ENCODE measurements at regions not wholly inside any gene's neighbourhood (a gene's known extent, or its start where the extent isn't known, plus 50 kb on each side); places are given as distances from the start of the nearest gene placed in this dataset.

DNA sequence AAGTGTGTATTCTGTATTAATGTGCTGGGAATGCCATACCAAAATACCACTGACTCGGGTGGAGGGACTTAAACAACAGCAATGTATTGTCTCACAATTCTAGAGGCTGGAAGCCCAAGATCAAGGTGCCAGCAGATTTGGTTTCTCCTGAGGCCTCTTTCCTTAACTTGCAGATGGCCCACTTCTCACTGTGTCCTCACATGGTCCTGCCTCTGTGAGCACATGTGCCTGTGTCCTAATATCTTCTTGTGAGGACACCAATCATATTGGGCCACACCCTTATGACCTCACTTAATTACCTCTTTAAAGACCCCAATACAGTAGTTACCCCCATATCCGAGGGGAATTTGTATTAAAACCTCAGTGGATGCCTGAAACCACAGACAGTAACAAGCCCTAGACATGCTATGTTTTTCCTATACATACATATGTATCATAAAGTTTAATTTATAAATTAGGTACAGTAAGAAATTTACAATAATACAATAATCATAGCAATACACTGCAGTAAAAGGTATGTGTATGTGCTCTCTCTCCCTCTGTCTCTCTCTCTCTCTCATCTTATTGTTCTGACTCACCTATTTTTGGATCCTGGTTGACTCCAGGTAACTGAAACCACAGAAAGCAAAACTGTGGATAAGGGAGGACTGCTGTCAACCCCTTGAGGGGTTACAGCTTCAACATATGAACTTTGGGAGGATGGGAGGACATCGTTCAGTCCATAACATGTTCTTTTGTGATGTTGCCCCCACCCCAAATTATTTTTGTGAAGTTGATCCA lies 174.3 kb downstream of the IRS2 start:
- DNase-seq = no peak
- no peaks in the 10 kb centered on the region for H3K27me3 ChIP-seq
- no peaks in the 10 kb centered on the region for H3K36me3 ChIP-seq (ENCODE audit: low read depth, missing control alignments)
- WGBS, 2 donors = 60 to 93% methylated on average over 3 of the region's 3 CpGs
- no peak overlapping the region for H3K27ac ChIP-seq
- no peaks in the 10 kb centered on the region for H3K9me3 ChIP-seq
- intact Hi-C loops (cut with DNase I; ENCODE audit: low total_unique reads) = no loop called here
- no peak overlapping the region for H3K4me3 ChIP-seq
- TF ChIP-seq, protein P1, sequence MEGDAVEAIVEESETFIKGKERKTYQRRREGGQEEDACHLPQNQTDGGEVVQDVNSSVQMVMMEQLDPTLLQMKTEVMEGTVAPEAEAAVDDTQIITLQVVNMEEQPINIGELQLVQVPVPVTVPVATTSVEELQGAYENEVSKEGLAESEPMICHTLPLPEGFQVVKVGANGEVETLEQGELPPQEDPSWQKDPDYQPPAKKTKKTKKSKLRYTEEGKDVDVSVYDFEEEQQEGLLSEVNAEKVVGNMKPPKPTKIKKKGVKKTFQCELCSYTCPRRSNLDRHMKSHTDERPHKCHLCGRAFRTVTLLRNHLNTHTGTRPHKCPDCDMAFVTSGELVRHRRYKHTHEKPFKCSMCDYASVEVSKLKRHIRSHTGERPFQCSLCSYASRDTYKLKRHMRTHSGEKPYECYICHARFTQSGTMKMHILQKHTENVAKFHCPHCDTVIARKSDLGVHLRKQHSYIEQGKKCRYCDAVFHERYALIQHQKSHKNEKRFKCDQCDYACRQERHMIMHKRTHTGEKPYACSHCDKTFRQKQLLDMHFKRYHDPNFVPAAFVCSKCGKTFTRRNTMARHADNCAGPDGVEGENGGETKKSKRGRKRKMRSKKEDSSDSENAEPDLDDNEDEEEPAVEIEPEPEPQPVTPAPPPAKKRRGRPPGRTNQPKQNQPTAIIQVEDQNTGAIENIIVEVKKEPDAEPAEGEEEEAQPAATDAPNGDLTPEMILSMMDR (IDR thresholded peaks at IDR 0.05) = no peak
- no peak for TF ChIP-seq POLR2A (IDR thresholded peaks at IDR 0.05)
- no peaks in the 10 kb centered on the region for H3K4me1 ChIP-seq

GRCh38 chr13:109610517-109610916 lies 175.9 kb downstream of the IRS2 start:
- TF ChIP-seq, protein P1 (IDR thresholded peaks at IDR 0.05) = peak in 1 of 3 experiments; percentile 20
- no peak for TF ChIP-seq POLR2A (IDR thresholded peaks at IDR 0.05)
- H3K27me3 ChIP-seq = no peaks in the 10 kb centered on the region
- peak; percentile 46 for DNase-seq
- H3K9me3 ChIP-seq = no peaks in the 10 kb centered on the region
- WGBS, 2 donors = 82% methylated on average over 1 to 4 of the region's 4 CpGs
- H3K4me1 ChIP-seq = no peaks in the 10 kb centered on the region
- H3K27ac ChIP-seq = no peak overlapping the region
- no peak overlapping the region for H3K4me3 ChIP-seq
- no peaks in the 10 kb centered on the region for H3K36me3 ChIP-seq (ENCODE audit: low read depth, missing control alignments)
- intact Hi-C loops (cut with DNase I; ENCODE audit: low total_unique reads) = no loop called here

- intact Hi-C loops (cut with DNase I; ENCODE audit: low total_unique reads) = no loop called here
- Histone ChIP-seq H3K36me3 (ENCODE audit: low read depth, missing control alignments) (no peaks in the 10 kb centered on the region), H3K4me1 (no peaks in the 10 kb centered on the region), H3K4me3 (no peak overlapping the region), H3K27me3 (no peaks in the 10 kb centered on the region), H3K27ac (no peak overlapping the region), H3K9me3 (no peaks in the 10 kb centered on the region)
- DNase-seq = no peak
- no peak for TF ChIP-seq POLR2A (IDR thresholded peaks at IDR 0.05)
- TF ChIP-seq, protein P1 (IDR thresholded peaks at IDR 0.05) = no peak
- 90 to 93% methylated on average over 3 of the region's 3 CpGs for WGBS, 2 donors
Observed at GRCh38 chr13:109608503-109608902, 177.9 kb downstream of the IRS2 start.

DNA sequence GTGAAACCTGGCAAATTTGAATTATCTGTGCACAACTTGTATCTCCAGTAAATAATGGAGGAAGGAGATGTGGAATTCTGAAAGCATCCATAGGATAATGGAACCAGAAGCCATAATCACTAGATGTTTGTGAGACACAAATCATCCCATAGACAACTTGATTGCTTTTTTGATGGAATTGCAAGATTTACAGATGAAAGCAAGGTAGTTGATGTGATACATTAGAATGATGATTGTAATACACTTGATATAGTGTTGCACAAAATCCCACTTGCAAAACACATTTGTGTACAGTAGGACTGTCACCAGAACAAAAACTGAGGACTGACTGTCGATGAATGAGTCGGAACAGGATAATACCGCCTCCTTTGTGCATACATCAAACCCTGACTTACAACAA lies 178.3 kb downstream of the IRS2 start:
- Histone ChIP-seq H3K27me3 (no peaks in the 10 kb centered on the region), H3K36me3 (ENCODE audit: low read depth, missing control alignments) (no peaks in the 10 kb centered on the region), H3K9me3 (no peaks in the 10 kb centered on the region), H3K4me1 (no peaks in the 10 kb centered on the region), H3K4me3 (no peak overlapping the region), H3K27ac (no peak overlapping the region)
- no peak for TF ChIP-seq POLR2A (IDR thresholded peaks at IDR 0.05)
- TF ChIP-seq, protein P1 (IDR thresholded peaks at IDR 0.05) = no peak
- WGBS, 2 donors = 96 to 97% methylated on average over 3 of the region's 3 CpGs
- no peak for DNase-seq
- intact Hi-C loops (cut with DNase I; ENCODE audit: low total_unique reads) = no loop called here

DNA sequence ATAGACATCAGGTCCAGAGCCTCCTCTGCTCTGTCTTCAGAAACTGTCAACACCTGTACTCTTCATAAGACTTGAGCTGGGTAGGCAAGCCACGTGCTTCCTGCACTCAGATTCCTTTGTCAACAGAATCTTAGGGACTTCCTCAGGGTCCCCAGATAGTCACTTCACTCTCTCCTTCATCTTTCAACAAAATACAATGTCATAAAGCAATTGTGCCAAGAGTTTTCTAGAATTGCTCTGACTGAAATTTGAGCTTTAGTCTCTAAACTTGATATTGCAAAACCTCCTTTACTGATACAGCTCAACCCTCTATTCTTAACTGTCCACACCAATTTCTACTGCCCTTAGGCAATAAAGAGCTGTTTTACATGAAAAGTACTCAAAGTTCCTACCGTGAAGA lies 179.9 kb downstream of the IRS2 start:
- Histone ChIP-seq H3K9me3 (no peaks in the 10 kb centered on the region), H3K27ac (no peak overlapping the region), H3K4me3 (no peak overlapping the region), H3K4me1 (no peaks in the 10 kb centered on the region), H3K36me3 (ENCODE audit: low read depth, missing control alignments) (no peaks in the 10 kb centered on the region), H3K27me3 (no peaks in the 10 kb centered on the region)
- no peak for DNase-seq
- 39 to 61% methylated on average over 1 to 2 of the region's 2 CpGs for WGBS, 2 donors
- intact Hi-C loops (cut with DNase I; ENCODE audit: low total_unique reads) = no loop called here
- TF ChIP-seq POLR2A (IDR thresholded peaks at IDR 0.05) = no peak
- TF ChIP-seq, protein P1 (IDR thresholded peaks at IDR 0.05) = no peak
